K562 (cell line): ENCODE measurements at regions not wholly inside any gene's neighbourhood (a gene's known extent, or its start where the extent isn't known, plus 50 kb on each side); places are given as distances from the start of the nearest gene placed in this dataset.
"Not testable (repeated sequence)": the region's sequence is repeated elsewhere in the genome, so short reads cannot be mapped to it uniquely, and the experiment has no call there.

ENCODE experiments used
- ARID1B ChIP-seq: fragments of 450-650 bp; IDR thresholded peaks from 2 replicates; pipeline ENCODE4 v1.6.1; 2016; ENCODE audit warnings: antibody characterized with exemption, mild to moderate bottlenecking, inconsistent platforms
- DMBX1 ChIP-seq: fragments of 250-450 bp; sonication (Bioruptor Pico); IDR thresholded peaks from 2 replicates; pipeline ENCODE4 v1.8.0; 2022; ENCODE audit warnings: inconsistent platforms, mild to moderate bottlenecking, moderate library complexity, borderline replicate concordance
- FOS ChIP-seq: IDR thresholded peaks from 3 replicates; pipeline ENCODE4 v1.6.1; 2011; ENCODE audit not compliant: insufficient read length; ENCODE audit errors: extremely low read depth
- FOSL1 ChIP-seq: fragments of 200-800 bp; sonication (Bioruptor generic); conservative IDR thresholded peaks from 2 replicates; pipeline ENCODE4 v1.6.1; 2016; ENCODE audit warnings: missing genetic modification characterization, missing compliant biosample characterization
- FOXK2 ChIP-seq, 2 experiments: fragments of 450-650 bp; IDR thresholded peaks in 1 of 2; conservative IDR thresholded peaks in 1 of 2; 2 replicates each; pipeline ENCODE4 v1.6.1; 2016; ENCODE audit warnings: low read depth in 2 of 2, mild to moderate bottlenecking in 1 of 2
- HMBOX1 ChIP-seq: sonication (generic); IDR thresholded peaks from 2 replicates; pipeline ENCODE4 v1.6.1; 2016
- JUN ChIP-seq, 2 experiments: sonication (generic) in 1 of 2; formaldehyde crosslinking in 1 of 2; IDR thresholded peaks; 2 replicates each; pipeline versions ENCODE4 v1.6.1 to v1.8.0; 2012 to 2022; ENCODE audit warnings: borderline replicate concordance in 2 of 2, mild to moderate bottlenecking in 2 of 2, improper control_type of control experiment in 1 of 2, low read depth in 1 of 2, low read length in 1 of 2, missing genetic modification reagents in 1 of 2
- KLF16 ChIP-seq: IDR thresholded peaks from 2 replicates; pipeline ENCODE4 v1.6.1; 2016; ENCODE audit warnings: antibody characterized with exemption
- MAFK ChIP-seq: IDR thresholded peaks from 2 replicates; pipeline ENCODE4 v1.6.1; 2011; ENCODE audit warnings: low read length, improper control_type of control experiment
- NCOR1 ChIP-seq: fragments of 450-650 bp; IDR thresholded peaks from 2 replicates; pipeline ENCODE4 v1.6.1; 2016; ENCODE audit warnings: mild to moderate bottlenecking, moderate library complexity
- NEUROD1 ChIP-seq: fragments of 150-350 bp; IDR thresholded peaks from 2 replicates; pipeline ENCODE4 v1.6.1; 2014; ENCODE audit warnings: borderline replicate concordance, low read length, low read depth; ENCODE audit not compliant: partially characterized antibody
- NFIC ChIP-seq: fragments of 450-650 bp; IDR thresholded peaks from 2 replicates; pipeline ENCODE4 v1.6.1; 2017; ENCODE audit warnings: mild to moderate bottlenecking, inconsistent platforms
- POLR2H ChIP-seq: IDR thresholded peaks from 2 replicates; pipeline ENCODE4 v1.6.1; 2016; ENCODE audit warnings: missing genetic modification characterization, low read depth, mild to moderate bottlenecking, control low read depth, missing compliant biosample characterization, moderate library complexity
- RNF2 ChIP-seq: sonication (generic); IDR thresholded peaks from 2 replicates; pipeline ENCODE4 v1.6.1; 2016
- TOE1 ChIP-seq, 2 experiments: fragments of 450-650 bp in 1 of 2; sonication (generic) in 1 of 2; formaldehyde crosslinking in 1 of 2; IDR thresholded peaks; 2 replicates each; pipeline versions ENCODE4 v1.7.1 to v1.8.0; 2016 to 2022; ENCODE audit warnings: borderline replicate concordance in 2 of 2, mild to moderate bottlenecking in 2 of 2, antibody characterized with exemption in 1 of 2, inconsistent platforms in 1 of 2, low read depth in 1 of 2, missing genetic modification reagents in 1 of 2, moderate library complexity in 1 of 2
- TRIM28 ChIP-seq: fragments of 450-650 bp; IDR thresholded peaks from 2 replicates; pipeline ENCODE4 v1.6.1; 2017
- ZNF354B ChIP-seq: fragments of 250-450 bp; sonication (Bioruptor Pico); IDR thresholded peaks from 2 replicates; pipeline ENCODE4 v1.4.0; 2020
- TF ChIP-seq, protein P1 (sequence below), 2 experiments: fragments of 450-650 bp; formaldehyde crosslinking in 1 of 2; IDR thresholded peaks; 2 replicates each; pipeline versions ENCODE4 v1.4.0 to v1.6.1; 2014 to 2020; ENCODE audit warnings: mild to moderate bottlenecking in 2 of 2, borderline replicate concordance in 1 of 2, low read depth in 1 of 2

DNA sequence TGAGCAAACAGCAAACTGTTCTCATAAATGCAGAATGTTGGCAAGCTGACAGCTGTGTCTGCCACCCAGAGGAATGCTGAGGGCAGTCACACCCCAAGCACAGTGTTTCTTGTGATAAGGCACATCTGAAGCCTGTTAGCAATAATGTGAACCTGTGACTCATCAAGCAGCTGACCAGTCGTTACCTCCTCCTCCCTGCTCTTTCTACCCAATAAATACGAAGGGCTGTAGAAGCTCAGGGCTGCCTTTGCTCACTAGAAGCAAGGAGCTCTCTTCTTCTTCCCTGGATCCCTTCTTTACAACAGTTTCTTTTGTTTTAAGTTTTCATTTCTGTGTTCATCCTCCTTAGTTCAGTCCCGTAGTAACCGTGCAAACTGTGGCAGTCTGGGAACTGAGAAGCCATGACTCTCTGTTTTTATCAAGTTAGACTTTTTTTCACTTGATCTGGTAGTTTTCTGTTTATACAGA is 160.3 kb upstream of the ZNF184 start (continued):
- TF ChIP-seq TOE1 (IDR thresholded peaks at IDR 0.05; ENCODE audit: borderline replicate concordance) (peak; percentile 90), FOSL1 (tag) (peak; percentile 100), TRIM28 (peak; percentile 100), FOXK2 (conservative IDR thresholded peaks at IDR 0.05 in 1 of 2, IDR thresholded peaks at IDR 0.05 in 1 of 2; ENCODE audit: low read depth in 2 of 2) (peak; percentile 56 to 62; a peak in 3 of 4 replicates), HMBOX1 (peak; percentile 91), KLF16 (peak; percentile 75), ZNF354B (CRISPR knock-in tag) (0 out of 2 replicates have a peak, but pooled peaks have one; percentile 57), RNF2 (peak; percentile 25; the same call in 1 of the 2 replicates), FOS (peak; percentile 49), JUN (IDR thresholded peaks at IDR 0.05; ENCODE audit: borderline replicate concordance, low read depth, low read length) (peak; percentile 92), JUN (CRISPR knock-in tag; IDR thresholded peaks at IDR 0.05; ENCODE audit: borderline replicate concordance) (0 out of 2 replicates have a peak, but pooled peaks have one; percentile 58), NFIC (peak; percentile 97), MAFK (peak; percentile 40), NEUROD1 (peak; percentile 53), NCOR1 (peak; percentile 88), POLR2H (tag) (0 out of 2 replicates have a peak, but pooled peaks have one; percentile 27), ARID1B (peak; percentile 94), DMBX1 (CRISPR knock-in tag) (peak; percentile 76)
- not testable (repeated sequence) for TF ChIP-seq TOE1 (CRISPR knock-in tag; IDR thresholded peaks at IDR 0.05; ENCODE audit: borderline replicate concordance, low read depth)
- TF ChIP-seq, protein P1, sequence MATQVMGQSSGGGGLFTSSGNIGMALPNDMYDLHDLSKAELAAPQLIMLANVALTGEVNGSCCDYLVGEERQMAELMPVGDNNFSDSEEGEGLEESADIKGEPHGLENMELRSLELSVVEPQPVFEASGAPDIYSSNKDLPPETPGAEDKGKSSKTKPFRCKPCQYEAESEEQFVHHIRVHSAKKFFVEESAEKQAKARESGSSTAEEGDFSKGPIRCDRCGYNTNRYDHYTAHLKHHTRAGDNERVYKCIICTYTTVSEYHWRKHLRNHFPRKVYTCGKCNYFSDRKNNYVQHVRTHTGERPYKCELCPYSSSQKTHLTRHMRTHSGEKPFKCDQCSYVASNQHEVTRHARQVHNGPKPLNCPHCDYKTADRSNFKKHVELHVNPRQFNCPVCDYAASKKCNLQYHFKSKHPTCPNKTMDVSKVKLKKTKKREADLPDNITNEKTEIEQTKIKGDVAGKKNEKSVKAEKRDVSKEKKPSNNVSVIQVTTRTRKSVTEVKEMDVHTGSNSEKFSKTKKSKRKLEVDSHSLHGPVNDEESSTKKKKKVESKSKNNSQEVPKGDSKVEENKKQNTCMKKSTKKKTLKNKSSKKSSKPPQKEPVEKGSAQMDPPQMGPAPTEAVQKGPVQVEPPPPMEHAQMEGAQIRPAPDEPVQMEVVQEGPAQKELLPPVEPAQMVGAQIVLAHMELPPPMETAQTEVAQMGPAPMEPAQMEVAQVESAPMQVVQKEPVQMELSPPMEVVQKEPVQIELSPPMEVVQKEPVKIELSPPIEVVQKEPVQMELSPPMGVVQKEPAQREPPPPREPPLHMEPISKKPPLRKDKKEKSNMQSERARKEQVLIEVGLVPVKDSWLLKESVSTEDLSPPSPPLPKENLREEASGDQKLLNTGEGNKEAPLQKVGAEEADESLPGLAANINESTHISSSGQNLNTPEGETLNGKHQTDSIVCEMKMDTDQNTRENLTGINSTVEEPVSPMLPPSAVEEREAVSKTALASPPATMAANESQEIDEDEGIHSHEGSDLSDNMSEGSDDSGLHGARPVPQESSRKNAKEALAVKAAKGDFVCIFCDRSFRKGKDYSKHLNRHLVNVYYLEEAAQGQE (IDR thresholded peaks at IDR 0.05; ENCODE audit: borderline replicate concordance), result peak; percentile 44; the same call in 1 of the 2 replicates
- TF ChIP-seq, protein P1 (CRISPR knock-in tag; IDR thresholded peaks at IDR 0.05; ENCODE audit: low read depth), result not testable (repeated sequence)
